ENCODE measurements at regions not wholly inside any gene's neighbourhood (a gene's known extent, or its start where the extent isn't known, plus 50 kb on each side); places are given as distances from the start of the nearest gene placed in this dataset.

DNA sequence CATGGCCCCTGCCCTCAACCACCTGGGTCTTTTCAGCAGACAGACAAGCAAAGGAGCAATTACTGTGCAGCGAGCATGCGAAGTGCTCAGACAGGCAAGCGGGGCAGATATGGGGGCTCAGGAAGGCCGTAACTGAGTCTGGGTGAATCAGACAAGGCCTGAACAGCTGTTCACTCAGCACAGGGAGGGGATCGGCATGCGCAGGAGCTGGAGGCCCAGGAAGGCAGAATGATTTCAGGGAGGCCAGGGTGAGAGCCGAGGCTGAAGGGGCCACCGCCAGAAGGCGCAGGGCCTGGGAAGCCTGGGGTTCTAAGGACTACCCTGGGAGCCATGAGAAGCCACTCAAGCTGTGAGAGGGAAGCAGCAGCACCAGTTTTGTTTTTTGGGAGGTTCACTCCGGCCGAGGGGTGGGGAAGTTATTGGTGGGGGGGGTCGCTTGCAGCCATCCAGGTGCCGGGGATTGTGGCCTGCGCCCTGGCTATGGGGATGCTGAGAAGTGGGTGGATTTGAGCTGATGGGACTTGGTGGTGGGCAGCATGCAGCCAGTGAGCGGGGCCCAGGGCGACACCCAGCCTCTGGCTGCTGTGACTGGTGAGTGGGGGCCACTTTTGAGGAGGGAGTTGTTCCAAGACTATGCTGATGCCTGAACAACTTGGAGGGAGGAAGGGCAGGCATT lies 132.2 kb downstream of the TSN start:
- Histone ChIP-seq H3K4me3 (ENCODE audit: insufficient read depth, low read depth, low read length) (no peak overlapping the region), H3K27ac (ENCODE audit: insufficient read depth, low read depth, low read length, poor library complexity, severe bottlenecking) (no peak overlapping the region), H3K9me3 (ENCODE audit: control insufficient read depth, low read length) (no peaks in the 10 kb centered on the region), H3K4me1 (ENCODE audit: control insufficient read depth, insufficient read depth, low read length) (peaks cover 11% of the 10 kb centered on the region), H3K27me3 (ENCODE audit: control insufficient read depth, insufficient read depth, low read length, poor library complexity, severe bottlenecking) (no peaks in the 10 kb centered on the region), H3K36me3 (ENCODE audit: control insufficient read depth, insufficient read depth, low read length) (no peaks in the 10 kb centered on the region)
- WGBS, 2 experiments, result 89 to 91% methylated on average over 16 of the region's 16 CpGs

DNA sequence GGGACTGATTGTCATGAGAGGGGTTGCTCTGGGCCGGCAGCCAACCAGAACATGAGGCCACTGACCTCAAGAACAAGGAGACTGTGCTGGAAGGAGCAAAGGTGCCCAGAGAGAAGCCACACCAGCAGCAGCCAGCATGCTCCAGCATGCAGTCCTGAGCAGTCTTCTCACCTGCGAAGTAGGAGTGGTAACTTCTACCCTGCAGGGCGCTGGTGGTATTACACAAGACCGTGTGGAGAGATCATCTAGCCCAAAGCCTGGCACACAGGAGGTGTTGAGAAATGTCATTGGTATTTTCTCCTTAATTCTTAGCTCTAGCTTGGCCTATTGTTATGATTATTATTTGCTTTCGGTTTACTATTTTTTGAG lies 132.7 kb downstream of the TSN start:
- H3K36me3 ChIP-seq (ENCODE audit: control insufficient read depth, insufficient read depth, low read length), result no peaks in the 10 kb centered on the region
- peaks cover 11% of the 10 kb centered on the region for H3K4me1 ChIP-seq (ENCODE audit: control insufficient read depth, insufficient read depth, low read length)
- no peaks in the 10 kb centered on the region for H3K27me3 ChIP-seq (ENCODE audit: control insufficient read depth, insufficient read depth, low read length, poor library complexity, severe bottlenecking)
- no peak overlapping the region for H3K27ac ChIP-seq (ENCODE audit: insufficient read depth, low read depth, low read length, poor library complexity, severe bottlenecking)
- H3K9me3 ChIP-seq (ENCODE audit: control insufficient read depth, low read length), result no peaks in the 10 kb centered on the region
- WGBS, 2 experiments, result 64 to 69% methylated on average over 5 of the region's 5 CpGs
- H3K4me3 ChIP-seq (ENCODE audit: insufficient read depth, low read depth, low read length), result no peak overlapping the region

DNA sequence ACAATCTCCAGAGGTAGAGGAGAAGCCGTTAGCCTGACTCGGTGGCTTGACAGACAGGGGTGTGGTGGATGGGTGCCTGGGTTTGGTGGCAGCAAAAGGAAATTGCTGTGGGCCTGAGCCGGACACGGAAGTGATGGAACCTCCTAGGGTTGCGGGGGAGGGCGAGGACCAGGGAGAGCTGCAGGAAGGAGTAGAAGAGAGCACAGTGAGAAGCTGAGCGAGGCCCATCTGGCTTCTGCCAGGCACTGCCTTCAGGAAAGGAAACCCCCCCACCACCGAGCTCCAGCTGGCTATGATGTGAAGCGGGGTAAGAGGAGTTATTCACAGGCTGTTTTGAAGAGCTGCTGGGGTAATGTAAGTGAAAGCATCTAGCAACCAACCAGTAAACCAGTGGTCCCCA lies 134.6 kb downstream of the TSN start:
- H3K27ac ChIP-seq (ENCODE audit: insufficient read depth, low read depth, low read length, poor library complexity, severe bottlenecking), result no peak overlapping the region
- H3K36me3 ChIP-seq (ENCODE audit: control insufficient read depth, insufficient read depth, low read length), result no peaks in the 10 kb centered on the region
- no peak overlapping the region for H3K4me3 ChIP-seq (ENCODE audit: insufficient read depth, low read depth, low read length)
- H3K27me3 ChIP-seq (ENCODE audit: control insufficient read depth, insufficient read depth, low read length, poor library complexity, severe bottlenecking), result no peaks in the 10 kb centered on the region
- no peaks in the 10 kb centered on the region for H3K9me3 ChIP-seq (ENCODE audit: control insufficient read depth, low read length)
- H3K4me1 ChIP-seq (ENCODE audit: control insufficient read depth, insufficient read depth, low read length), result peaks cover 6% of the 10 kb centered on the region
- 83 to 92% methylated on average over 9 of the region's 9 CpGs for WGBS, 2 experiments

DNA sequence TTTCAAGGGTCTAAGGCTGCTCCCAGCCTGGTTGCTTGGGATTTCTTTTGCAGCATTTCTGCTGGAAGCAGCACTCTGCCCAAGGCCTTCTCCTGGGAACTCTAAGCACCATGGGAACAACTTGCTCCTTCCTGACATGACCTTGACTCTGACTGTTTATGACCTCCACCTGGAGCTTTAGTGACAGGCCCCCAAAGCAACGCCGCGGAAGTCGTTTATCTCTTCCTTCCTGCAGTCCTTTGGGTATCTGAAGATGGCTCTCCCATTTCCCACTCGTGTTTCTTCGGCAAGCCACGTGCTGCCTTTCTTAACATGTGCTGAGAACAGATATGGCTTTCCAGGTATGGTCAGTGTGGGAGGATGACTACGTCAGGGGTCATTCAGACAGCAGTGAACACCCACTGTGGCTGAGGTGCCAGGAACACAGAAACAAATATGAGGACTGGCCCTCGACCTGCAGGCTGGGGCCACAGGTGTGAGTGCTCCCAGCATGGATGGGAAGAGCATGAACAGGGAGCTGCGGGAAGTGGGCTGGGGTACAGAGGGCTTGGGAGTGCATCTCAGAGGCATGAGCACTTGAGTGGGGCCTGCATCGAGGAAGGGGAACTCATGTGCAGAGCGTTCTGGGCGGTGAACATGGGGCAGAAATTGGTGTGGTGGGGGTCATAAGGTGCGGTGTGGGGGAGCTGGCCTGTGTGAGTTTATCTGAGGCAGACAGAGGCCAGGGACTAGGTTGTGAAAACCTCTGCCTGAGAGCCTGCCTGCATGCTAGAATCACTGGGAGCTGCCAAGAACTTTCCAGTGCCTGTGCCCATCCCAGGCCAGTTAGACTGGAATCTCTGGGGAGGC lies 140.5 kb downstream of the TSN start:
- Histone ChIP-seq H3K36me3 (ENCODE audit: control insufficient read depth, insufficient read depth, low read length) (no peaks in the 10 kb centered on the region), H3K27me3 (ENCODE audit: control insufficient read depth, insufficient read depth, low read length, poor library complexity, severe bottlenecking) (no peaks in the 10 kb centered on the region), H3K27ac (ENCODE audit: insufficient read depth, low read depth, low read length, poor library complexity, severe bottlenecking) (no peak overlapping the region), H3K4me1 (ENCODE audit: control insufficient read depth, insufficient read depth, low read length) (peaks cover 9% of the 10 kb centered on the region), H3K4me3 (ENCODE audit: insufficient read depth, low read depth, low read length) (no peak overlapping the region), H3K9me3 (ENCODE audit: control insufficient read depth, low read length) (no peaks in the 10 kb centered on the region)
- WGBS, 2 experiments, result 92 to 94% methylated on average over 14 of the region's 14 CpGs

DNA sequence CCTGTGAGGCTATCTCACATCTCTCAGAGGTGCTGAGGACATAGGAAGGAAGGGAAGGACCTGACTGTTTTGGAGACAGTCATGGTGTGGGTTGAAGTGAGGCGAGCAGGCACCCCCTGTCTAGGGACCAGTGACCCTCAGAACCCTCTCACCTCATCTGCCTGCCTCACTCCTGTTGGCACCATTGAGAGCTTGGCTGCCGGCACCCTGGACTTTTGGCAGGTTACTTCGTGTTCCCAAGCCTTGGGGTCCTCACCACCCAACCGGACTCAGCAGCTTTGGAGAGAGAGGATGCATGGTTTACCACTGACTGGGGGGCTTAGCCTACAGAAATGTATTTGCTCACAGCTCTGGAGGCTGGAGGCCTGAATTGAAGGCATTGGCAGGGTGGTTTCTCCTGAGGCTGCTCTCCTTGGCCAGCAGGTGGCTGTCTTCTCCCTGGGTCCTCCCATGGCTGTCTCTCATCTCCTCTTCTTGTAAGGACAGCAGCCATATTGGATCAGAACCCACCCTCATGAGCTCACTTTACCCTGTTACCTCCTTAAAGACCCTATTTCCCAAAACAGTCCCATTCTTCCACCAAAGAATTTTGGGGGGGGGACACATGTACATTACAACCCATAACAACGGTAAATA lies 142.0 kb downstream of the TSN start:
- Histone ChIP-seq H3K4me3 (ENCODE audit: insufficient read depth, low read depth, low read length) (no peak overlapping the region), H3K36me3 (ENCODE audit: control insufficient read depth, insufficient read depth, low read length) (no peaks in the 10 kb centered on the region), H3K27ac (ENCODE audit: insufficient read depth, low read depth, low read length, poor library complexity, severe bottlenecking) (no peak overlapping the region), H3K4me1 (ENCODE audit: control insufficient read depth, insufficient read depth, low read length) (peaks cover 9% of the 10 kb centered on the region), H3K27me3 (ENCODE audit: control insufficient read depth, insufficient read depth, low read length, poor library complexity, severe bottlenecking) (no peaks in the 10 kb centered on the region), H3K9me3 (ENCODE audit: control insufficient read depth, low read length) (no peaks in the 10 kb centered on the region)
- 93 to 96% methylated on average over 5 of the region's 5 CpGs for WGBS, 2 experiments

DNA sequence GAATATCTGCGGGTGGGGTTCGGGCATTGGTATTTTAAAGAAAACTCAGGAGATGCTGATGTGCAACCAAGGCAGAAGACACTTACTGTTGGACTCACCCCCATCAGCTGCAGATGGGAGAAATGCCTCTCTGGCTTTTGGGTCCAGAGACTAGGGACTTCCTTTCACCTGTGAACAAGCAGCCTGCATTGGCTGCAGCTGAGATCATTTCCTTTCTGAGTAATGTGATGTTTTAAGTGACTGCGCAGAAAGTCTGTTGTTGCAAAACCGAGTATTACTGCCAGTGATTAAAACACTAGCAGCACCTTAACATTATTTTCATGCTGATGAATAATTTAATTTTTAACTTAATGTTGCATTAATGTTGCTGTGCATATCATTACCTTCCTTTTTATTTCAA lies 143.0 kb downstream of the TSN start:
- H3K9me3 ChIP-seq (ENCODE audit: control insufficient read depth, low read length), result no peaks in the 10 kb centered on the region
- peaks cover 9% of the 10 kb centered on the region for H3K4me1 ChIP-seq (ENCODE audit: control insufficient read depth, insufficient read depth, low read length)
- WGBS, 2 experiments, result 93 to 94% methylated on average over 4 of the region's 4 CpGs
- H3K27ac ChIP-seq (ENCODE audit: insufficient read depth, low read depth, low read length, poor library complexity, severe bottlenecking), result no peak overlapping the region
- H3K36me3 ChIP-seq (ENCODE audit: control insufficient read depth, insufficient read depth, low read length), result no peaks in the 10 kb centered on the region
- no peaks in the 10 kb centered on the region for H3K27me3 ChIP-seq (ENCODE audit: control insufficient read depth, insufficient read depth, low read length, poor library complexity, severe bottlenecking)
- no peak overlapping the region for H3K4me3 ChIP-seq (ENCODE audit: insufficient read depth, low read depth, low read length)

DNA sequence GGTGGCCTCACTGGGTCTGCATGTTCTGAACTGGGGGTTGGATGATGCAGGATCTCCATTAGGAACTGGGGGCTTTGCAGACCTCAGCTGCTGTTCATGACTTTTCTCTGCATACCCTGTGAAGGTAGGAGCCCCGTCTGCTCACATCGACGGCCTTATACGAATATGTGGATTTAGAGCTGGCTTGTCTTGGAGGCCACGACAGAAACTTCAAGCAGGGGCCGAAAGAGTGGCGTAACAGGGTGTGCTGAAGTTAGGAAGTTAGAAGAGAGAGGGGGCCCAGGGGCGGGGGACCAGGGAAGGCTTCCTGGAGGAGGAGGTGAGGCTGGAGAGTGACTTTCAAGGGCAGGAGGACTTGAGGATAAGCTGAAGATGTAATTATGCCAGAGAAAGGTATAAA lies 144.9 kb downstream of the TSN start:
- H3K27me3 ChIP-seq (ENCODE audit: control insufficient read depth, insufficient read depth, low read length, poor library complexity, severe bottlenecking), result no peaks in the 10 kb centered on the region
- no peak overlapping the region for H3K27ac ChIP-seq (ENCODE audit: insufficient read depth, low read depth, low read length, poor library complexity, severe bottlenecking)
- H3K4me1 ChIP-seq (ENCODE audit: control insufficient read depth, insufficient read depth, low read length), result peaks cover 3% of the 10 kb centered on the region
- H3K9me3 ChIP-seq (ENCODE audit: control insufficient read depth, low read length), result no peaks in the 10 kb centered on the region
- WGBS, 2 experiments, result 90 to 93% methylated on average over 8 of the region's 8 CpGs
- no peak overlapping the region for H3K4me3 ChIP-seq (ENCODE audit: insufficient read depth, low read depth, low read length)
- H3K36me3 ChIP-seq (ENCODE audit: control insufficient read depth, insufficient read depth, low read length), result no peaks in the 10 kb centered on the region

DNA sequence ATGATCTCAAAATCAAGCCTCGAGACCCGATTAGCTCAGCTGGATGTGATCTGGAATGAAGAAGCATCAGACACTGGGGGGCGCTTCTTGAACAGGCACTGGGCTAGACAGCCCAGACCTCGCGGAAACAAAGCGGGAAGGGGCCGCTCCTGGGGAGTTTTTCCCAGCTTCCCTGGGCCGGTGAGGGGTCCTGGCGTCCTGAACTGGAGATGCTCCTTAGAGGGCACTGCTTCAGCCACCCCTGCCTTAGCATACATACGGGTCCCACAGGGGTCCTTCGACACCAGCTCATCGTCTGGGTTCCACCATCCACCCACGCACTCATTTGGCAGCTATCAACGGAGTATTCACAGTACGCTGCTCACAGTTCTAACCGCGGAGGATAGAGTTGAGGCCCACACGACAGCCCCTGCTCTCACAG lies 146.7 kb downstream of the TSN start:
- WGBS, 2 experiments, result 91% methylated on average over 18 of the region's 18 CpGs
- no peaks in the 10 kb centered on the region for H3K9me3 ChIP-seq (ENCODE audit: control insufficient read depth, low read length)
- H3K27me3 ChIP-seq (ENCODE audit: control insufficient read depth, insufficient read depth, low read length, poor library complexity, severe bottlenecking), result no peaks in the 10 kb centered on the region
- no peaks in the 10 kb centered on the region for H3K36me3 ChIP-seq (ENCODE audit: control insufficient read depth, insufficient read depth, low read length)
- H3K27ac ChIP-seq (ENCODE audit: insufficient read depth, low read depth, low read length, poor library complexity, severe bottlenecking), result no peak overlapping the region
- H3K4me3 ChIP-seq (ENCODE audit: insufficient read depth, low read depth, low read length), result no peak overlapping the region
- H3K4me1 ChIP-seq (ENCODE audit: control insufficient read depth, insufficient read depth, low read length), result peaks cover 3% of the 10 kb centered on the region

DNA sequence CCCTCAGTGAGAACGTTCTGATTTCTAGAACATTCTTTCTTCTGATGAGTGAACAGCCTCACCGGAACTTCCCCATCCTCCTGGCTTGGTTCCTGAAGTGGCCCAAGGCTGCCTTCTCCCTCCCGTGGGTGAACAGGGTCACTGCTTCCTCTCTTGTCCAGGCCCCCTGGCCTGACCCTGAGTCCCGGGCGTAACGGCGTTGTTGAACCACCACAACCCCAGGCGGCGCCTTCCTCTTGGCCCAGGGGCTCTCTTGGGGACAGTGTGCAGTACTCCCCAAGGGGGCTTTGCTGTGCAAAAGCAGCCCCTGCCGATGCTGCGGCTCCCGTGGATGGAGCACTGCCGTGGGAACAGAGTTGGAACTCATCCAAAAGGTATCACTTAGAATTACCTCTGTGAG lies 147.2 kb downstream of the TSN start:
- Histone ChIP-seq H3K27ac (ENCODE audit: insufficient read depth, low read depth, low read length, poor library complexity, severe bottlenecking) (no peak overlapping the region), H3K36me3 (ENCODE audit: control insufficient read depth, insufficient read depth, low read length) (no peaks in the 10 kb centered on the region), H3K4me1 (ENCODE audit: control insufficient read depth, insufficient read depth, low read length) (peaks cover 3% of the 10 kb centered on the region), H3K9me3 (ENCODE audit: control insufficient read depth, low read length) (no peaks in the 10 kb centered on the region), H3K4me3 (ENCODE audit: insufficient read depth, low read depth, low read length) (no peak overlapping the region), H3K27me3 (ENCODE audit: control insufficient read depth, insufficient read depth, low read length, poor library complexity, severe bottlenecking) (no peaks in the 10 kb centered on the region)
- WGBS, 2 experiments, result 95 to 96% methylated on average over 13 of the region's 13 CpGs

DNA sequence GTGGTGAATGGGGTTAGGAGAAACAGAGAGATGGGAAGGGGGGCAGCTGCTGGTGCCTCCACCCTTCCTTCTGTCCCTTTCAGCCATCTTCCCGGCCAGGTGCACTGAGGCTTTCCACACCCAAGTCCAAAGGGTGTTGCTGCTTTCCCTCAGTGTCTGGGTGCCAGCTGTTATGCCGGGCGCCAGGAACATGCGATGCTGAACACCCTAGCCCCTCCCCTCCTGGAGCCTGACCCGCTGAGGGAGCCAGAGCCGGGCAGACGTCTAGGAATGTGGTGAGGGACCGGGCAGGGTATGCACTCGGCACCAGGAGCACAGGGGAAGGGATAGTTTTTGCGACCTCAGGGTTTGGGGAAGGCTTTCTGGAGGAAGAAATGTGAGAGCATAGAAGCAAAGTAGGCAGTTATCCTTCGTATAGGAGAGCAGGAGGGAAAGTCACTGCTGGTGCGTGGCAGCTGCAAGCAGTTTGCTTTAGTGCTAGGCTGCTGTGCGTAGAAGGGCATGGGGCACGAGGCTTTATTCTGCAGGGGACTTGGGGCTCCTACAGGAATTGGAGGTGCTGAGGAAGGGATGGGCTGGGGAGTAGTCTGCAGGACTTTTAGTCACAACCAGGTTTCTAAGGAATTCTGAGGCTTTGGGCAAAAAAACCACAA lies 147.7 kb downstream of the TSN start:
- no peak overlapping the region for H3K27ac ChIP-seq (ENCODE audit: insufficient read depth, low read depth, low read length, poor library complexity, severe bottlenecking)
- no peaks in the 10 kb centered on the region for H3K27me3 ChIP-seq (ENCODE audit: control insufficient read depth, insufficient read depth, low read length, poor library complexity, severe bottlenecking)
- 81 to 91% methylated on average over 14 of the region's 14 CpGs for WGBS, 2 experiments
- H3K4me1 ChIP-seq (ENCODE audit: control insufficient read depth, insufficient read depth, low read length), result peaks cover 8% of the 10 kb centered on the region
- no peaks in the 10 kb centered on the region for H3K36me3 ChIP-seq (ENCODE audit: control insufficient read depth, insufficient read depth, low read length)
- no peak overlapping the region for H3K4me3 ChIP-seq (ENCODE audit: insufficient read depth, low read depth, low read length)
- no peaks in the 10 kb centered on the region for H3K9me3 ChIP-seq (ENCODE audit: control insufficient read depth, low read length)

All from ectodermal cell (in vitro differentiated cells).